ENCODE measurements at regions not wholly inside any gene's neighbourhood (a gene's known extent, or its start where the extent isn't known, plus 50 kb on each side); places are given as distances from the start of the nearest gene placed in this dataset.

DNA sequence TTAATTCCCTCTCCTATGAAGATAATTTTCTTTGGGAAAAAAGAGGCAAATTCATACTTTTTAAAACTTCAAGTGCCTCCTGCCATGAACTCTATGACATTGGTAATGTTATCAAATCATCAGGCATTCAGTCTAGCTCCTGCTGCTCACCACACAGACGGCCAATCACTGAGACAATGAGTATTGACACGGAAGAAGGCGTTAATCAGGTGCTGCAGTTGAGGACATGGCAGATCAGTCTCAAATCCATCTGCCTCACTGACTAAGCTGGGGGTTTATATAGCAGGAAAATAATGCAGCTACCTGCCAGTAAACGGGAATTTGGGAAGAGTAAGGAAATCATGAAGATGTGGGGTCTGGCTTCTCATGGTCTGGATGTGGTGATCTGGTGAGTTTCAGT, 1087.7 kb downstream of the CDH9 start:
- DNase-seq (no peak), ATAC-seq (no peak)
- intact Hi-C loops (cut with DNase I) = no loop called here

DNA sequence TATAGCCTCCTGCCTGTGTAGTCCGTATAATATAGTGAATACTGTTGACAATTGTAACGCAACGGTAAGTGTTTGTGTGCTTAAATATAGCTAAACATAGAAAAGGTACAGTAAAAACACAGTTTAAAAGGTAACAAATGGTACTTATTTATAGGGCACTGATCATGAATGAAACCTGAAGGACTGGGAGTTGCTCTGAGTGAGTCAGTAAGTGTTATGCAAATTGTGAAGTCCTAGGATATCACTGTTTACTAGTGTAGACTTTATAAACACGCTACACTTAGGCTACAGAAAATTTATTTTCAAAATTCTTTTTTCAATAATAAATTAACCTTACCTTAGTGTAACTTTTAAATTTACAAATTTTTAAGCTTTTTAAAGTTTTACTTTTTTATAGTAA, 1090.1 kb downstream of the CDH9 start:
- no peak for ATAC-seq
- no peak for DNase-seq
- intact Hi-C loops (cut with DNase I) = no loop called here

DNA sequence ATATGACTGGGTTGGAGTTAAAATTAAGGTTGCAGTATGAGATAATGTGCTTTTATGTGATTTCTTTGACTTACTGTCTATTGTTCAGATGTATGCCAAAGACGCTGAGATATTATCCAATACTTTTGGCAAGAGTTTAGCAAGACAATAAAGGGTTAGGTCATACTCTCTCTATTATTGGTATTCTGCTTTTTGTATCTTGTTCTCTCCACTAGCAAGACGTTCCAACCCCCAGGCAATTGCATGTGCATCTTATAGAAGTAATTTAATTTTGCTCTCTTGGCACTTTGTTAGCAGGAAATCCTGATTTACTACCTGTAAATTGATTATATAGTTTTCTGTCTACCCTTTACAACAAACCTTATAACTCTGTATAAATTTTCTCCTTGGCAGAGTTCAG, 1093.6 kb downstream of the CDH9 start:
- intact Hi-C loops (cut with DNase I) = no loop called here

DNA sequence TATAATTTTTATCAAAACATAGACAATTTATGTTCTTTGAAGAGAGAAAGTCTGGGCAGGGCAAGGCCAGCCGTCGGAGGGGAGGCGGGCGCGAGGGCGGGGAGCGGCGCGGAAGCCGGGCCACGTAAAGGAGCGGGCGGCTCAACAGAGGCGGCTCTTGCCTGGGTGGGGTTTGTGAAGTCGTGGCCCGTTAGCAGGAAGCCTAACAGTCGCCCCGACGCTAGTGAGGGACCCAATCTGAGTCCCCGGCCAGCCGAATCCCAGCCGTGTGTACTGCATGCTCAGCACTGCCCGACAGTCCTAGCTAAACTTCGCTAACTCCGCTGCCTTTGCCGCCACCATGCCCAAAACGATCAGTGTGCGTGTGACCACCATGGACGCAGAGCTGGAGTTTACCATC, 1129.2 kb downstream of the CDH9 start:
- intact Hi-C loops (cut with DNase I) = no loop called here
- ATAC-seq (no peak), DNase-seq (no peak)

More for the DNA sequence above, 1093.6 kb downstream of the CDH9 start:
- DNase-seq (no peak), ATAC-seq (no peak)

DNA sequence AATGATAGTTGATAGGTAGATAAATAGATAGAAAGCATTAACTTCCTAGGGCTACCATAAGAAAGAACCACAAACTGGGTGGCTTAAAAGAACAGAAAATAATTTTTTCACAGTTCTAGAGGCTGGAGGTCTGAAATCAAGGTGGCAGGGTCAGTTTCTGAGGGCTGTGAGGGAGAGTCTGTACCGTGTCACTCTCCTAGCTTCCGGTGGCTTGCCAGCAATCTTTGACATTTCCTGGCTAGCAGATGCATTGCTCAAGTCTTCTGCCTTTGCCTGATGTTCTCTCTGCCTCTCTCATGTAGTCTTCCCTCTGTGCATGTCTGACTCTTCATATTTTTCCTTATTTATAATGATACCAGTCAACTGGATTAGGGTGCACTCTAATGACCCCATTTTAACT, 1132.7 kb downstream of the CDH9 start:
- intact Hi-C loops (cut with DNase I) = no loop called here
- ATAC-seq (no peak), DNase-seq (no peak)

DNA sequence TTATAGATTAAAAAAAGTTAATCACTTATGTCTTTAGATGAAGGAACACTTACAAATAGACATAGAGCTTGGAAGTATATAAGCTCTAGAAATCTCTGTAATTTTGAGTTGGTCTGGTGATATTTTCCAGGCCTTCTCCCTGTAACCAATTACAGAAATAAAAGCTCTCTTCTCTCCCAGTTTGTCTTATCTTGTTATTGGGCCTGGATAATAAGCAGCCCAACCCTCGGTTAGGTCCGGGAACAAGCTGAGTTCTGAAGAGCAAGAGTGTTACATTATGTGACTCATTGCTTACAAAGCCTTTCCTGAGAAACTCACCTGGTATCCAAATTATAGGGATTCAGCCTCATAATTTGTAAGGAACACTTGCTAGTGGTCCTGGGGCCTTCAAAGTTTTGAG, 1146.2 kb downstream of the CDH9 start:
- DNase-seq (no peak), ATAC-seq (no peak)
- intact Hi-C loops (cut with DNase I) = no loop called here

DNA sequence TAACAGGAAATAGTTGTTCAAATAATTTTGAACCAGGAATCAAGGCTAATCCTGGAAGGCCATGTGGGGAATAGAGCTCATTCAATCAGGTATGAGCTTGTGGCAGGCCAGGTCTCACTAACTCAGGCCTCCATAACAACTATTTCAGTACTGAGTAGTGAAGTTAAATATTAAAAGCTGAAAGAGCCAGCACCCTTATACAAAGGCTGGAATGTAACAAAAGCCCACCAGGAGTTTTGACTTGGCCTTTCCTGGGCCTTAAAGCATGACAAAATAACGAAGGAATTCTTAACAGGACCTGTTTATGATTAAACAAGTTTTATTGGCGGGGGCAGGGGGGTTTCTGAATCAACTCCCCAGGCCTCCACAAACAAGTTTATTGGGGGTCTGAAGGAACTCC, 1146.7 kb downstream of the CDH9 start:
- DNase-seq = no peak
- intact Hi-C loops (cut with DNase I) = no loop called here
- no peak for ATAC-seq

DNA sequence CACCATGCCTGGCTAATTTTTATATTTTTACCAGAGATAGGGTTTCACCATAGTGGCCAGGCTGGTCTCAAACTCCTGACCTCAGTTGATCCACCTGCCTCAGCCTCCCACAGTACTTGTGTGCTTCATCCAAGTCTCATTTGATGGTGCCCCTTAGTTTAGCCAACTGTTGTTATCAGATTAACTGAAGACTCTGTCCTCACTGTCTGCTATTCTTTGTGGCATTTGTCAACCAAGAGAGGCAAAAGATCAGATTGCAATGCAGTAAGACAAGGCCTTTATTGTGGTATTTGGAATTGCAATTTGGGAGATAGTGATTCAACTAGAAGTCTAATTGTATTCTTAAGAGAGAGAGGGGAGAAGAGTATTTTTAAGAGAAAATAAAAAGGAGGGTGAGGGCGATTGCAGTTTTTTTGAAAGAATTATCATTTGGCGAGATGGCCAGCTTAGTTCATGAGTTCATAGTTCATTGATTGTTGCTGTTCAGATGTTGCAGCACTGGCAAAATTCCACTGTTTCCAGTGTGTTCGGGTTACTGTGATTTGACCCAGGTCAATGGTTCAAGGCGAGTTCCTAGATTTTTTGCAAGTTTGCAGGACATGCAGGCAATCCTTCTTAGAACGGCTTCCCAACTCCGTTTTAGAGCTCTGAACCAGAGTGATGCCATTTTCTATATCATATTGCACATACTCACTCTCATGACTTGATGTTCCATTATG, 1156.9 kb downstream of the CDH9 start:
- DNase-seq = no peak
- intact Hi-C loops (cut with DNase I) = no loop called here
- ATAC-seq = no peak

DNA sequence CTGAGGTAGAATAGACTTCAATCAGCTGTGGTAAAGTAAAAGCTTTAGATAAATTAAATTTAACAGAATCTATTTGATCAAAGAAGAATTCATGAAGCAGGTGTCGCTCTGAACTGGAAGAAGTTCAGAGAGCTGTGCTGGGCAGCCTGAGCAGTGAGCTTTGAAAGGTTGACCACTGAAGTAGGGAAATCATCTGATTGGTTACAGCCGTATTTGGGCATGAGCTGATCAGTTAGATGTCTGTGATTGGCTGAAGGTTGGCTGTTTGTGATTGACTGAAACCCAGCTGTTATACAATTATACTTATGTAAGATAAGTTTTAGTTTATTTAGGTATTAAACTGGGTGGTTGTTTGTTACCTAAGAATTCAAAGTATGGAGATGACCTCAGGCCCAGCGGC, 1174.6 kb downstream of the CDH9 start:
- DNase-seq (no peak), ATAC-seq (no peak)
- intact Hi-C loops (cut with DNase I) = no loop called here

DNA sequence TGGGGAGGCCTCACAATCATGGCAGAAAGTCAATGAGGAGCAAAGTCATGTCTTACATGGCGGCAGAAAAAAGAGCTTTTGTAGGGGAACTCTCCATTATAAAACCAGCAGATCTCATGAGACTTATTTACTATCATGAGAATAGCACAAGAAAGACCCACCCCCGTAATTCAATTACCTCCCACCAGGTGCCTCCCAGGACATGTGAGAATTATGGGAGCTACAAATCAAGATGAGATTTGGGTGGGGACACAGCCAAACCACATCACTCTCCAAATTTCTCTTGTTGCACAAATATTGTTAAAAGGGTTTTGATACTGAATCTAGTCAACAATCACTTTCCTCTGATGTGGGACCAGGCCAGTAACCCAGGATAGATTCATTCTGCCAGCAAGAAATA, 1176.1 kb downstream of the CDH9 start:
- ATAC-seq (no peak), DNase-seq (no peak)
- intact Hi-C loops (cut with DNase I) = no loop called here

DNA sequence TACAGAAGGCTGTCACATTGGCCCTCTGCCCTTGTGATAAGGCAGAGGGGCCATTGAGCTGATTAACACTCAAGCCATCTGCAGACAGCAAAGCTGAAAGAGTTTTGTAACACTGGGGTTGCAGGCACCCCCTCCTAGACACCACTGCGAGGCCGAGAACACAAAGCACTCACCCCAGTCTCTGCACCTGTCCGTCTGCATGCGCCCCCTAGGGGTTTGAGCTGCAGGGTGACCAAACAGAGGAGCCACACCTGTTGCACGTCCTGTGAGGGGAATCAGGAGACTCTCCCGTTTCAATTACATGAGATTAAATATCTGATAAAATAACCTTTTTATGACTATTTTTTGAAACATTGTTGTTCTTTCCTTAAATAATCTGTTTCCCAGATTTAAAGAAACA, 1180.4 kb downstream of the CDH9 start:
- ATAC-seq (no peak), DNase-seq (no peak)
- intact Hi-C loops (cut with DNase I) = no loop called here

DNA sequence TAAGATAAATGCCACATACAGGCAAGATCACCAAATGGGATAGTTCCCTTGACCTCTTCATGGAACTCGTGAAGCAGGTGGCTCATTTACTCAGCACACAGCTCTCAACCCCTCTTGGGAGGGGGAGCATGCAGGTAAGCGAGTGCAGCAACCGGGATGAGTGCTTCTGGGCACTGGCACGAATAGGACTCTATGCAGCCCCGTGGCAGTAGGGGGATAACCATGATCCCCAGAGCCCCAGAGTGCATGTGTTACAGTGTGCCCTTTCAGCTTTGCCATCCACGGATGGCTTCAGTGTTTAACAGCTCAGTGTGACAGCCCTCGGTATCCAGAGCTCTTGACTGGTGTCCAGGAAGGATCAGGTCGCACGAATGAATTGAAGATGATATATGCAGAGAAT, 1187.1 kb downstream of the CDH9 start:
- DNase-seq (no peak), ATAC-seq (no peak)
- intact Hi-C loops (cut with DNase I) = no loop called here

DNA sequence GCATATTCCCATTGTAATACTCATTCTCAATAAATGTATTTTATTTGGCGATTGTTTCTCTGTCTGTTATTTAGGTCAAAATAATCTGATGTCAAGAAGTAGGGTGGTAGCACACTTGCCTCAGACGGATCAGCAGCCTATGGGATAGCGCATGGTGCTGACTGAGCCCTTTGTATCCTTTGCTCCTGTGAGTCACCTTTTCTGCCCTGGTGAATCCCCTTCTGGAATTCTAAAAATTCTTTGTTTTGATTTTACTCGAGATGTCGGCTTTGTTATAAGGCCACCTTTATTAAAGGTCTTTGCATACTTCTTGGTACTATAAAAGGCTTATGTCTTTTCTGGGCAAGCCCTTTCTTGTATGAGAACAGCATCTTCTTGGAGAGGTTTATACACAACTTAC, 1187.8 kb downstream of the CDH9 start:
- ATAC-seq (no peak), DNase-seq (no peak)
- intact Hi-C loops (cut with DNase I) = no loop called here

DNA sequence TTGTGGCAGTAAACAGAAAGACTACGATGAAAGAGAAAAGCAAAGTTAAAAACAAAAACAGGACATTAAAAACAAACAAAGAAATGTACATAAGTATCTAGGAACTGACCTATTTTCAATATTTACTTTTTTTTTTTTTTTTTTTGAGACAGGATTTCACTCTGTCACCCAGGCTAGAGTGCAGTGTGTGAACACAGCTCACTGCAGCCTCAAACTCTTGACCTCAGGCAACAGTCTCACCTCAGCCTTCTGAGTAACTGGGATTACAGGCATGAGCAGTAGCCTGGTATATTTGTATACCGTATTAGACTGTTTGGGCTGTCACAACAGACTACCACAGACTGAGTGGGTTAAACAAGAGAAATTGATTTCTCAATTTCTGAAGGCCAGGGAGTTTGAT, 1189.1 kb downstream of the CDH9 start:
- ATAC-seq = no peak
- intact Hi-C loops (cut with DNase I) = no loop called here
- no peak for DNase-seq

DNA sequence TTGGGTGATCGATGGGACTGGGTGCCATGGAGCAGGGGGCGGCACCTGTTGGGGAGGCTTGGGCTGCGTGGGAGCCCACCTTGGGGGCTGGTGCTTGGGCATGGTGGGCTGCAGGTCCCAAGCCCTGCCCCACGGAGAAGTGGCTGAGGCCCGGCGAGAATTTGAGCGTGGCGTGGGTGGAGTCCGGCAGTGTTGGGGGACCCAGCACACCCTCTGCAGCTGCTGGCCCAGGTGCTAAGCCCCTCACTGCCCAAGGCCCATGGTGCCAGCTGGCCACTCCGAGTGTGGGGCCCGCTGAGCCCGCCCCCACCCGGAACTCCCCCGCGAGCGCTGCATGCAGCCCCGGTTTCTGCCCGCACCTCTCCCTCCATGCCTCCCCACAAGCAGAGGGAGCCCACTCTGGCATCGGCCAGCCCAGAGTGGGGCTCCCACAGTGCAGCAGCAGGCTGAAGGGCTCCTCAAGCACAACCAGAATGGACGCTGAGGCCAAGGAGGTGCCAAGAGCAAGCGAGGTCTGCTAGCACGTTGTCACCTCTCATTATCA, 1178.6 kb upstream of the CDH10 start:
- intact Hi-C loops (cut with DNase I) = no loop called here
- DNase-seq = no peak
- no peak for ATAC-seq
